ENCODE measurements at regions not wholly inside any gene's neighbourhood (a gene's known extent, or its start where the extent isn't known, plus 50 kb on each side); places are given as distances from the start of the nearest gene placed in this dataset.

DNA sequence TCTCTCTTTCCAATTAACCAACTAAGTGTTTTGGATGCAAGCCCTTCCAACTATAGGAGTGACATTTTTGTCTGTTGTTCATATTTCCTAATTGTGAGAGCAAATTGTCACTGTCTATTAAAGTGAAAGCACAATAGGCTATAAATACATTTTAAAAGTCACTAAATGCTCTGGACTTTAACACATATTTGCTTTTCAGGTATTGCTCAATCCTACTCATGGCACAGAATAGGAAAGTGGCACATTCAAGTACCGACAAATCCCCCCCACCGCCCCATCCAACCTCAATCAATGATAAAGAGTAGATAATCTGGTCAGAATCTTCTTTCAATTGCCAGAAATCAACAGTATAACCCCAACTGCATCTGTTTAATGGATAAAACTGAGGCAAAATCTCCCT is 419.8 kb downstream of the PLK2 start:
- H3K27me3 ChIP-seq (replicated peaks in 1 of 7) = no peaks in the 10 kb centered on the region
- H3K4me1 ChIP-seq = no peaks in the 10 kb centered on the region
- no peak overlapping the region for H3K27ac ChIP-seq
- WGBS, 5 donors = 45 to 80% (median 47%) methylated on average over 2 of the region's 2 CpGs
- H3K36me3 ChIP-seq = no peaks in the 10 kb centered on the region
- TF ChIP-seq CTCF (IDR thresholded peaks at IDR 0.05 in 8 of 11, conservative IDR thresholded peaks at IDR 0.05 in 3 of 11) = no peak
- no peak for TF ChIP-seq POLR2AphosphoS5 (IDR thresholded peaks at IDR 0.05)
- TF ChIP-seq POLR2A (IDR thresholded peaks at IDR 0.05) = no peak
- no peak for DNase-seq
- H3K4me3 ChIP-seq = no peak overlapping the region
- H3K9me3 ChIP-seq = no peaks in the 10 kb centered on the region
- intact Hi-C loops (cut with DNase I; ENCODE audit: low total_unique reads) = no loop called here

- TF ChIP-seq POLR2AphosphoS5 (IDR thresholded peaks at IDR 0.05) = no peak
- no peak for TF ChIP-seq POLR2A (IDR thresholded peaks at IDR 0.05)
- no peak for TF ChIP-seq CTCF (IDR thresholded peaks at IDR 0.05 in 8 of 11, conservative IDR thresholded peaks at IDR 0.05 in 3 of 11)
- DNase-seq = no peak
- no peaks in the 10 kb centered on the region for H3K9me3 ChIP-seq
- no peaks in the 10 kb centered on the region for H3K4me1 ChIP-seq
- H3K27ac ChIP-seq = no peak overlapping the region
- 79 to 96% (median 86%) methylated on average over 3 of the region's 3 CpGs for WGBS, 5 donors
- no peaks in the 10 kb centered on the region for H3K27me3 ChIP-seq (replicated peaks in 1 of 7)
- intact Hi-C loops (cut with DNase I; ENCODE audit: low total_unique reads) = no loop called here
- no peaks in the 10 kb centered on the region for H3K36me3 ChIP-seq
- H3K4me3 ChIP-seq = no peak overlapping the region
Measured at GRCh38 chr5:58037899-58038298, 422.0 kb downstream of the PLK2 start.

GRCh38 chr5:58025809-58026208 is 434.1 kb downstream of the PLK2 start:
- TF ChIP-seq POLR2AphosphoS5 (IDR thresholded peaks at IDR 0.05) (no peak), POLR2A (IDR thresholded peaks at IDR 0.05) (no peak), CTCF (IDR thresholded peaks at IDR 0.05 in 8 of 11, conservative IDR thresholded peaks at IDR 0.05 in 3 of 11) (no peak)
- no peak overlapping the region for H3K27ac ChIP-seq
- WGBS, 5 donors = 30 to 100% (median 93%) methylated on average over 1 of the region's 1 CpG
- intact Hi-C loops (cut with DNase I; ENCODE audit: low total_unique reads) = no loop called here
- H3K36me3 ChIP-seq = no peaks in the 10 kb centered on the region
- H3K4me3 ChIP-seq = no peak overlapping the region
- H3K27me3 ChIP-seq (replicated peaks in 1 of 7) = no peaks in the 10 kb centered on the region
- no peaks in the 10 kb centered on the region for H3K4me1 ChIP-seq
- DNase-seq = no peak
- no peaks in the 10 kb centered on the region for H3K9me3 ChIP-seq

GRCh38 chr5:58024151-58024550 is 435.7 kb downstream of the PLK2 start:
- H3K27me3 ChIP-seq (replicated peaks in 1 of 7) = no peaks in the 10 kb centered on the region

More at GRCh38 chr5:58024151-58024550, 435.7 kb downstream of the PLK2 start:
- intact Hi-C loops (cut with DNase I; ENCODE audit: low total_unique reads) = no loop called here
- Histone ChIP-seq H3K27ac (no peak overlapping the region), H3K4me3 (no peak overlapping the region), H3K36me3 (no peaks in the 10 kb centered on the region), H3K9me3 (no peaks in the 10 kb centered on the region), H3K4me1 (no peaks in the 10 kb centered on the region)
- DNase-seq = no peak
- 0 to 39% (median 0%) methylated on average over 1 of the region's 1 CpG for WGBS, 5 donors
- TF ChIP-seq POLR2AphosphoS5 (IDR thresholded peaks at IDR 0.05) (no peak), CTCF (IDR thresholded peaks at IDR 0.05 in 8 of 11, conservative IDR thresholded peaks at IDR 0.05 in 3 of 11) (no peak), POLR2A (IDR thresholded peaks at IDR 0.05) (no peak)

Data from spleen (tissue), 11 donors.